GM21723 (cell line): ENCODE measurements at regions not wholly inside any gene's neighbourhood (a gene's known extent, or its start where the extent isn't known, plus 50 kb on each side); places are given as distances from the start of the nearest gene placed in this dataset.
"Not testable (repeated sequence)": the region's sequence is repeated elsewhere in the genome, so short reads cannot be mapped to it uniquely, and the experiment has no call there.

Source experiments
- ATAC-seq: cut with Tn5 transposase; IDR thresholded peaks from one replicate; pipeline ENCODE4 v1.9.1; 2021; ENCODE audit warnings: mild to moderate bottlenecking, moderate library complexity; ENCODE audit not compliant: unreplicated experiment

DNA sequence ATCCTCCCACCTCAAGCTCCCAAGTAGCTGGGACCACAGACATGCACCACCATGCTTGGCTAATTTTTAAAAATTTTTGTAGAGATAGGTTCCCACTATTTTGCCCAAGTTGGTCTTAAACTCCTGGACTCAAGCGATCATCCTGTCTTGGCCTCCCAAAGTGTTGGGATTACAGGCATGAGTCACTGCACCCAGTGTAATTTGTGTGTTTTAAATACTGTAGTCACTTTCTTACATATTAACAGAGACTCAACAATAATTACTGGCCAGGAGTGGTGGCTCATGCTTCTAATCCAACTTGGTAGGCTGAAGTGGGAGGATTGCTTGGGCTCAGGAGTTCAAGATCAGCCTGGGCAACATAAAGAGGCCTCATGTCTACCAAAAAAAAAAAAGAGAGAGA, 293.0 kb downstream of the RDH14 start:
- ATAC-seq: no peak

DNA sequence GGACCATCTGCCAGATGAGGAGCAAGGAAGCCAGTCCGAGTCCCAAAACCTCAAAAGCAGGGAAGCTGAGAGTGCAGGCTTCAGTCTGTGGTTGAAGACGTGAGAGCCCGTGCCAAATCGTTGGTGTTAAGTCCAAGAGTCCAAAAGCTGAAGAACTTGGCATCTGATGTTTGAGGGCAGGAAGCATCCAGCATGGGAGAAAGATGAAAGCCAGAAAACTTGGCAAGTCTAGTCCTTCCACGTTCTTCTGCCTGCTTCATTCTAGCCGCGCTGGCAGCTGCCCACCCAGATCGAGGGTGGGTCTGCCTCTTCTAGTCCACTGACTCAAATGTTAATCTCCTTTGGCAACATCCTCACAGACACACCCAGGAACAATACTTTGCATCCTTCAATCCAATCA, 293.8 kb downstream of the RDH14 start:
- ATAC-seq: not testable (repeated sequence)

GRCh38 chr2:18265614-18266586, 294.6 kb downstream of the RDH14 start:
- no peak for ATAC-seq

DNA sequence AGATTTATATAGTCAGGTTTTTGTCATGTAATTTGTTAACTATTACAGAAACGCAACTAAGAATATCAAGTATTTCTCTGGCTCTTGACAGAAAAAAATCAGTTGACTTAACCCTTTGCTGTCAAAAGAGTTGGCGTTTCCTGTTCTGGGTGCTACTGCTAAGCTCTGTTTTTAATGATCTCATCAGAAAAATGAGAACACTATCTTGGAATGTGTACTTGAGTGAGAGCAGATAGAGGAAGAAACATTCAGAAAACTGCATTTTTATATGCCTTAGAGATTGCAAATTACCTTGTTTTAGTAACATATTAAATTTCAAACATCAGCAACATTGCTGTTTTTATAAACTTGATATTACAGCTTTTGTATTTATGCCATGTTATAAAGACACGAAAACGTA, 297.9 kb downstream of the RDH14 start:
- ATAC-seq: no peak

- ATAC-seq: no peak
Measured at GRCh38 chr2:18253686-18254197, 306.7 kb downstream of the RDH14 start.

GRCh38 chr2:18251486-18251885, 309.0 kb downstream of the RDH14 start:
- no peak for ATAC-seq

DNA sequence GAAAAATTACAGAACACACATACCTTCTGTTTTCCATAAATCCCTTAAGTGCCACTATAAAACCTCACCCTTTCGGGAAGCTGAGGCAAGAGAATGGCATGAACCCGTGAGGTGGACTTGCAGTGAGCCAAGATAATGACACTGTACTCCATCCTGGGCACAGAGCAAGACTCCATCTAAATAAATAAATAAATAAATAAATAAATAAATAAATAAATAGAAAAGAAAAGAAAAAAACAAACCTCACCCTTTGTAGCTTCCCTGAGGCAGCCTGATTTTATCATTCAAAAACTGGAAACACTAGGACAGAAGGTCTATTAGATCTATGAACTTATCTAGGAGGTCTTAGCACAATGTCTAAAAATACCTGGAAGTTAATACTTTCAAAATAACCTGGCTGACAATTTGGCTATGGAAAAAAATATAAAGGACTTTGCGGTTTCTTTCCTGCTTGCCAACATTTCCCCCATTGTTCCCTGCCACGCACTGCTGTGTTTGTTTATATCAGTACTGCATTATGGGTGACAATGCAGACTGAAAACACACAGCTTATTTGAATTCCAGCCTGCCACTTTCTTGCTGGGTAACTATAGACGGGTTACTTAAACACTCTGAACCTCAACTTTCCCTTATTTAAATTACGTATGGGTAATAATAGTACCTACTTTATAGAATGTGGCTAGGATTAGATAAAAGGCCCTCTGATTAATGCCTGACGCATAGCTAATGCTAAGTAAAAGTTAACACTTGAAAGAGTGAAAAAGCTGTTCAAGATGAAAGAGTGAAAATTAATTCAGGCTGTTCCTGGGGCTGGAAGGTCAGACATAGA, 313.0 kb downstream of the RDH14 start:
- no peak for ATAC-seq

DNA sequence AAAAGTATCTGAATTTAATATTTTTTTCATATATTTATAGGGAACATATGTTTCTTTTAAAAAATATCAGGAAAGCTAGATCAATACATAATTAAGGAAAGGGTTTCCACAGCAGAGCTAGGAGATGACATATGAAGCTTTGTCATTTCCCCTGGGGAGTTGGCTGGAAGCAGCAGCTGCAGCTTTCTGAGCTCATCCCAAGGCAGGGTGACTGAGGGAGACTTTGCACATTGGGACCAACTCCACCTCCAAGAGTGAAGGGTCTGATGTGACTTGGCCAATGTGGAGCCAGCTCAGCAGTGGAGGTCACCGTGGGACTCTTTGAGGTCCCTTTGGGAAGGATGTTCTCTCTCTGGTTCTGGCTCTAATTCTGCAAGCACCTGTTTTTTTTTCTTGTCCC, 315.1 kb downstream of the RDH14 start:
- no peak for ATAC-seq

DNA sequence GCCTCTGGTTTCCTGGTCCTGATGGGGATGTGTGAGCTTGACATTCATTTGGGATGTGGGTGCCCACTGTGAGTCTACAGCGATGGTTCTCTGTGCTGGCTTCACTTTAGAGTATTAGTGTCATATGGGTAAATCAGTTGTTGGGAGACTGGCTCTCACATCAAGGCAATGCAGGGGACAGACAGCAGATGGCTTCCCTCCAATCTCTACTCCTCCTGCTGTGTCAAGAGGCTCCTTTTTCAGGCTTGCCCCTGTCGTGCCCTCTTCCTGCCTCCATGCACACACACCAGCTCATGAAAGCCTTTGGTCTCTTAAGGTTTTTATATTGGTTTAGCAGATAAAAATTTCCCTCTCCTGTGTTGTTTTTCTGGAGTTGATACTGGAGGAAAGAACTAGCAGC, 315.6 kb downstream of the RDH14 start:
- no peak for ATAC-seq

DNA sequence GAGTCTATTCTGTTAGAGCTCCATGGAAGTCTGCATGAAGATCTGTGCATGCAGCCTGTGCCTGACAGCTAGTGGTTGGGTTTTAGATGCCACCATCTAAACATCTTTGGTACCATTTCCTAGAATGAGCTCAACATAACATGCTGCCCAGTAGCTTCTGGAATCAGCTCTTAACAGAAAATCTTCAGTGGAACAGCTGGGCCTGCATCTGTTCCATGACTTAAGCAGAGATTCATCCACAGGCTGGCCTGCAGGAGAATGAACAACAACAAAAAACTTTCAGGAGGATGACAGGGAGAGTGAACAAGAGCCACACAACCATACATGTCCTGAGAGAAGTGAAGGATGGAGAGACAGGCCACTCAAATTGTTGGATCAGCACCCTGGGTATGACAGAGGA, 316.6 kb downstream of the RDH14 start:
- ATAC-seq: no peak

DNA sequence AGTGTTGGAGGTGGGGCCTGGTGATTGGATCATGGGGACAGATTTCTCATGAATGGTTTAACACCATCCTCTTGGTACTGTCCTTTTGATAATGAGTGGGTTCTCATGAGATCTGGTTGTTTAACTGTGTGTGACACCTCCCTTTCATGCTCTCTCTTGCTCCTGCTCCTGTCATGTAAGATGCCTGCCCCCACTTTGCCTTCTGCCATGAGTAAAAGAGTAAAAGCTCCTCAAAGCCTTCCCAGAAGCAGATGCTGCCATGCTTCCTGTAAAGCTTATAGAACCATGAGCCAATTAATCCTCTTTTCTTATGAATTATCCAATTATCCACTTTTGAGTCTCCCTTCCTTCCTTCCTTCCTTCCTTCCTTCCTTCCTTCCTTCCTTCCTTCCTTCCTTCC, 317.7 kb downstream of the RDH14 start:
- no peak for ATAC-seq

- ATAC-seq: no peak
Measured at GRCh38 chr2:18238209-18238608, 322.2 kb downstream of the RDH14 start.

DNA sequence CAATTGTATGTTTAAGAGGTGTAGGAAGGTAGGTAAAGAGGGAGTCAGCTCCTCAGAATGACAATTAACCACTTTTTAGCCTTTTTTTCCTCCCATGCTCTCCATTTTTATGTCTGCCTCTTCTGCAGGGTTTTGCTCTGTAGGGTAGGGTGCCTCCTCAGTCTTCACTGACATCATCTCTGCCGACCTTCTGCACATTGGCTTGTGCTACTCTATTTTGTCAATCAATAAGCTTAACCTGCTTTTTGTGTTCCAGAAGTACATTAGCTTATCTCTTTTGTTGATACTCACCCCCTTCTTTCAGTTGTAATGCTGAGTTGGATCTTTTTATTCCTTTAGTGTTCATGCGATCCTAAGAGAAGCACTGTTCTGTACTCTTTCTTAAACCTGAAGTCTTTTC, 323.2 kb downstream of the RDH14 start:
- no peak for ATAC-seq

DNA sequence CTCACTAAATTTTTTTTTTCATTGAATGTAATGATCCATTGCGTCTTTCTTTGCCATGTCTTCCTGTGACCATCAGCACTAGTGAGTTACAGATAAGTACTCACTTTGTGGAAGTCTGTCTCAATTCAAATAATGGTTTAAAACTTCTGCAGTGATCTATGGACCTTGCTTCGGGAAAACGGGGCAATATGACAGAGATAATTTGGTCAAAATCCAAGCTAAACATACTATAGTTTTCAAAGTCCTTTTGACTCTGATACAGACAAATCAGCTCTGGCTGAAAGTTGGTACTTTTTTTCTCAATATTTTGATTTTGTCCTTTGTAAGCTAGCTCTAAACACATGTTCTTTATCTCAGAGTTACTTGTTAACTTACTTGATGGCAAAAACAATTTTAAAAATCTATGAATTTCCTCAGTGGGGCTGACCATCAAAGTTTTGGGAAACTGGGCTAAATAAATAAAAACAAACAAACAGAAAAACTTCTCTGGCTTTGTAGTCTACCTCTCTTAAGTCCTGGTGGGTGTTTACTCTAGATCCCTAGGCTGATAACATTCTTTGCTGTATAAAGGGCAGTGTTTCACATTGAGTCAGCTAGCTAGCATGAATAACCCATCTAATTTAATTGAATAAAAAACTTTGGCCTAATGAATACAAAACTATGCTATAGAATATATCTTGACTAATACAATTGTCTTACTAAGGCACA, 327.6 kb downstream of the RDH14 start:
- ATAC-seq: no peak

DNA sequence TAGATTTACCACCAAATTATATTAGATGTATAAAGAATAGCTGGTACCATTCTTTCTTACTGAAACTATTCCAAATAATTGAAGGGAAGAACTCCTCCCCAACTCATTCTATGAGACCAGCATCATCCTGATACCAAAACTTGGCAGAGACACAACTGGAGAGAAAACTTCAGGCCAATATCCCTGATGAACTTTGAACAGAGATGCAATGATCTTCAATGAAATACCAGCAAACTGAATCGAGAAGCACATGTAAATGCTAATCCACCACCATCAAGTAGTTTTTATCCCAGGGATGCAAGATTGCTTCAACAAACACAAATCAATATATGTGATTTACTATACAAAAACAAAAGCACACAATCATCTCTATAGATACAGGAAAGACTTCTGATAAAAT, 329.8 kb downstream of the RDH14 start:
- ATAC-seq: no peak

DNA sequence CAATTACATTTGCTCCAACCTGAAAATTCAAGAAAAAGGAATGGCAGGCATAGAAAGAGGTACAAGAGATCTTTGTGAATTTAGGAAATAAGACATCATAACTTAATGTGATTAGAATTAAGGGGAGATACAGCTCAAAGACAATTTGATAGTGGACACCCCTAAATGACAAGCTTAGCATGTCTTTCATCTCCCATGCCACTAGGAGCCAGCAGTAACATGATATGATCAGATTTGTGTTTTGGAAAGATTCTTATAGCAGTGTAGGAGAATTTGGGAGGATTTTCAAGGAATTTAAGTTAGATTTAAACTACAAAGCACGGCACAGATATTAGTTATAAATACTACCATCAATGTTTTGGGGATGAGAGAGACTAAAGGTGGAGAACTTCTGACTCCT, 340.8 kb downstream of the RDH14 start:
- ATAC-seq: no peak

GRCh38 chr2:18218160-18218933, 339.9 kb downstream of the KCNS3 start:
- no peak for ATAC-seq

GRCh38 chr2:18214936-18215335, 336.5 kb downstream of the KCNS3 start:
- no peak for ATAC-seq

GRCh38 chr2:18213986-18214385, 335.5 kb downstream of the KCNS3 start:
- no peak for ATAC-seq

DNA sequence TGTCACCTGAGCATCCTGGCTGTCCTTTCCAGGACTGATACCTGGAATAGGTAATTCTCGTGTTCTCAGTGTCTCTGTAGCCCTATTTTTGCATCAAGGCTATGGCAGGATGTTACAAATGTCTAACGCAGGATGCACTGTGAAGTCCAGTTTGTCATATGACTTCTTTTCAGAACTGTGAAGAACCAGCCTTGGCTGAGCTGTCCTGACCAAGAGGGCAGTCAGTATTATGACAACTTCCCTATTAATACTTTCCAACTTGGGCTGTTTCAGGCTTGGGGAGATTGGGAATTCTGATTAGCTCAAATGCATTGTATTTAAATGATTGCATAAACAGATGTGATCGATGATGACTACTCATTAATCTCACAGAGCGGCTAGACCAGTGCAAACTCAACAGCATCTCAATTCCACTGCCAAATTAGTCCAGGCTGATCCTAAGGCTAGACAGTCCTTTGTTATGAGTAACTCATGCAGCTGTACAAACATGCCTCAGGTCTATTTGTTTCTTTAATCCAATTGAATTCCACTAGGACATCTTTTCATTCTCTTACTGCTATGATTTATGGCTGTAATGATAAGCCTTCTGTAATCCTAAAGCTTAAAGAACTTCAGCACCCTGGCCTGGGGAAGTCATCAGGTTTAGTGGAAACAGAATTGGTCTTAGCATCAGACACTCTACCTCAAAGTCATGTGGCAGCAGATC, 331.6 kb downstream of the KCNS3 start:
- ATAC-seq: no peak
